KMS-11 (cell line): ENCODE measurements at regions not wholly inside any gene's neighbourhood (a gene's known extent, or its start where the extent isn't known, plus 50 kb on each side); places are given as distances from the start of the nearest gene placed in this dataset.

ENCODE experiments used
- H2AFZ ChIP-seq: fragments of 200-600 bp; sonication (generic); 2 replicates; pipeline ENCODE4 v1.6.1; 2016; ENCODE audit warnings: antibody characterized with exemption, mixed run types, low read depth
- H3K27ac ChIP-seq: fragments of 200-600 bp; sonication (generic); 2 replicates; pipeline ENCODE4 v1.6.1; 2016; ENCODE audit warnings: mild to moderate bottlenecking, mixed run types
- H3K27me3 ChIP-seq: fragments of 200-600 bp; sonication (generic); 2 replicates; pipeline ENCODE4 v1.6.1; 2017; ENCODE audit warnings: mild to moderate bottlenecking, low read depth, mixed run types, moderate library complexity; ENCODE audit not compliant: insufficient read depth
- H3K36me3 ChIP-seq: fragments of 200-600 bp; sonication (generic); 2 replicates; pipeline ENCODE4 v1.6.1; 2017; ENCODE audit warnings: mild to moderate bottlenecking, mixed run types; ENCODE audit not compliant: insufficient read depth
- H3K4me1 ChIP-seq: fragments of 200-600 bp; sonication (generic); 2 replicates; pipeline ENCODE4 v1.6.1; 2016; ENCODE audit warnings: mild to moderate bottlenecking, low read depth, mixed run types; ENCODE audit not compliant: poor library complexity, severe bottlenecking
- H3K4me2 ChIP-seq: fragments of 200-600 bp; sonication (generic); 2 replicates; pipeline ENCODE4 v1.7.0; 2016; ENCODE audit warnings: mild to moderate bottlenecking, mixed run types
- H3K4me3 ChIP-seq: fragments of 200-600 bp; sonication (generic); IDR thresholded peaks from 2 replicates; pipeline ENCODE4 v1.6.1; 2017; ENCODE audit warnings: low read depth, low read length, mixed read lengths; ENCODE audit not compliant: insufficient read depth
- H3K79me2 ChIP-seq: fragments of 200-600 bp; sonication (generic); 2 replicates; pipeline ENCODE4 v1.6.1; 2016; ENCODE audit warnings: low read depth, mixed run types; ENCODE audit not compliant: insufficient read depth
- H3K9ac ChIP-seq: fragments of 200-600 bp; sonication (generic); 2 replicates; pipeline ENCODE4 v1.6.1; 2016; ENCODE audit warnings: mild to moderate bottlenecking, mixed run types
- H4K20me1 ChIP-seq: fragments of 200-600 bp; sonication (generic); 2 replicates; pipeline ENCODE4 v1.6.1; 2016; ENCODE audit warnings: mild to moderate bottlenecking, mixed run types; ENCODE audit not compliant: insufficient read depth
- CTCF ChIP-seq: fragments of 200-600 bp; sonication (generic); conservative IDR thresholded peaks from 2 replicates; pipeline ENCODE4 v1.6.1; 2017; ENCODE audit warnings: low read depth, mild to moderate bottlenecking, antibody characterized with exemption, low read length, moderate library complexity, mixed read lengths

GRCh38 chr6:84492241-84493165 lies 265.1 kb upstream of the CEP162 start:
- no peaks in the 10 kb centered on the region for H3K27me3 ChIP-seq
- H2AFZ ChIP-seq = no peak overlapping the region
- TF ChIP-seq CTCF = no peak
- H3K79me2 ChIP-seq = no peaks in the 10 kb centered on the region
- H3K4me2 ChIP-seq = no peak overlapping the region
- H3K4me1 ChIP-seq = no peaks in the 10 kb centered on the region
- H3K36me3 ChIP-seq = no peaks in the 10 kb centered on the region
- no peak overlapping the region for H3K9ac ChIP-seq
- no peak overlapping the region for H3K4me3 ChIP-seq
- no peak overlapping the region for H3K27ac ChIP-seq
- no peaks in the 10 kb centered on the region for H4K20me1 ChIP-seq

- Histone ChIP-seq H3K9ac (no peak overlapping the region), H4K20me1 (no peaks in the 10 kb centered on the region), H2AFZ (no peak overlapping the region), H3K4me3 (no peak overlapping the region), H3K79me2 (no peaks in the 10 kb centered on the region), H3K4me1 (no peaks in the 10 kb centered on the region), H3K36me3 (no peaks in the 10 kb centered on the region), H3K27ac (no peak overlapping the region), H3K4me2 (no peak overlapping the region), H3K27me3 (no peaks in the 10 kb centered on the region)
- TF ChIP-seq CTCF = no peak
These were observed 262.2 kb upstream of the CEP162 start for GRCh38 chr6:84489598-84489997.

- no peak overlapping the region for H3K4me2 ChIP-seq
- H3K4me3 ChIP-seq = no peak overlapping the region
- H4K20me1 ChIP-seq = no peaks in the 10 kb centered on the region
- H3K4me1 ChIP-seq = no peaks in the 10 kb centered on the region
- H3K79me2 ChIP-seq = no peaks in the 10 kb centered on the region
- H2AFZ ChIP-seq = no peak overlapping the region
- TF ChIP-seq CTCF = no peak
- H3K27me3 ChIP-seq = no peaks in the 10 kb centered on the region
- no peaks in the 10 kb centered on the region for H3K36me3 ChIP-seq
- no peak overlapping the region for H3K27ac ChIP-seq
- H3K9ac ChIP-seq = no peak overlapping the region
These were observed 259.1 kb upstream of the CEP162 start for GRCh38 chr6:84486526-84486925.

GRCh38 chr6:84469144-84469543 lies 241.7 kb upstream of the CEP162 start:
- no peaks in the 10 kb centered on the region for H3K27me3 ChIP-seq
- H2AFZ ChIP-seq = no peak overlapping the region
- no peak overlapping the region for H3K4me2 ChIP-seq
- H3K4me3 ChIP-seq = no peak overlapping the region
- no peaks in the 10 kb centered on the region for H3K79me2 ChIP-seq
- no peaks in the 10 kb centered on the region for H3K36me3 ChIP-seq
- H3K27ac ChIP-seq = no peak overlapping the region
- no peak for TF ChIP-seq CTCF
- no peaks in the 10 kb centered on the region for H3K4me1 ChIP-seq
- H4K20me1 ChIP-seq = no peaks in the 10 kb centered on the region
- H3K9ac ChIP-seq = no peak overlapping the region
